ENCODE measurements at regions not wholly inside any gene's neighbourhood (a gene's known extent, or its start where the extent isn't known, plus 50 kb on each side); places are given as distances from the start of the nearest gene placed in this dataset.
"Not testable (repeated sequence)": the region's sequence is repeated elsewhere in the genome, so short reads cannot be mapped to it uniquely, and the experiment has no call there.

DNA sequence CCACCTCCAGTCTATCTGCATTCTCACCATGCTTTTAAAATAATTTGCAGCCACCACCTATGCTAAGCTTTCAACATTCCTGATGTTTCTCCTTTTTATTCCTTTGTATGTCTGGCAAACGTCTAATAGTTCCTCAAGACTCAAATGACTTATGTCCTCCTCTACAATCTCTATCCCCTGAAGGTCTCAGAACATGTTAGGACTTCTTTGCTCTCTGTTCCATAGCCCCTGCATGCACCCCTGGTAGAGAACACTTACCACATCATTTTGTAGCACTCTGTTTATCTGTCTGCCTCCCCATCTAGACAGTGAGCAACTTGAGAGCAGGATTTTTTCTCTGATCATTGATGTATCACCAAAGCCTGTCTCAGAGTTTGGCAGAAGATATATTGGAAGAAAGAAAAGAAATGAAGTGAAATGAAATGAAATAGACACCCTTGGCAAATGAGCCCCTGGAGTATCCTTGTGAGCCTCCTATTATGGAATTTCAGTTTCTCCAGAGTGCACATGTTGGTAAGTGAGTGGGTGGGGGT, 1231.2 kb upstream of the FLRT2 start:
- DNase-seq (ENCODE audit: low read depth in 2 of 3, low spot score in 1 of 3): no peak

DNA sequence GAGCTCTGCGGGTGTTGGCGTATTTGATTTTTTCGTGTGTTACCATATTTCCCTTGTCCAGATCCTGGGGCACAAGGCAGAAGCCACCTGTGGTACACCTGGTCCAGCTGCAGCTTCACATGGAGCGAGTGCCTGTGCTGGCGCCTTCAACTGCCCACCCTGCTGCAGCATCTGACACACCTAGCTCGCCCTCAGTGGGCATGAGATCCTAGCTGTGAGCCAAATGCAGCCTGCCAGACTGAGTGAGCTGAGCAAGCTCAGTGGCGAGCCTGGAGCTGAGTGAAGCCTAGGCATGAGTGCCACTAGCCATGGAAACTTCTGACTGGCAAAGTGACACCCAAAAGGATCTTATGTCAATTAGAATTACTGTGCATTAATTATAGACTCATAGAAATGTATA, 1226.8 kb upstream of the FLRT2 start:
- no peak for DNase-seq (ENCODE audit: low read depth in 2 of 3, low spot score in 1 of 3)

DNA sequence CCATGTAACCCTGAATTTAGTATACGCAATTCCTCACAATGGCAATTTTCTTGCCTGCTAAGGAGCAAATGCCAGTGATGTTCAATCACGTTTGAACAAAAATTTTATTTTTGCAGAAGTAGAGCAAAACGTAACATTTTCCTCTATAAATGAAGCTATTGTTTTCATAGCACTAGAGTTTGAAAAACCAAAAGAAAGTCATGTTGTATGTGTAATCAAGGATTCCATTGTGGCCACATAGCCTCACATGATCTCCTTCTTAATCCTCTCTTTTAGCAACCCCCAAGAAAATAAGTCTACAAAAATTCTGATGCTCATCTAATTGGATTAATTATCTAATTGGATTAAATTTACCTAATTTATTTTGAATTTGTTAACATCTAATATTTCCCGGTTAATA, 1217.4 kb upstream of the FLRT2 start:
- no peak for DNase-seq (ENCODE audit: low read depth in 2 of 3, low spot score in 1 of 3)

DNA sequence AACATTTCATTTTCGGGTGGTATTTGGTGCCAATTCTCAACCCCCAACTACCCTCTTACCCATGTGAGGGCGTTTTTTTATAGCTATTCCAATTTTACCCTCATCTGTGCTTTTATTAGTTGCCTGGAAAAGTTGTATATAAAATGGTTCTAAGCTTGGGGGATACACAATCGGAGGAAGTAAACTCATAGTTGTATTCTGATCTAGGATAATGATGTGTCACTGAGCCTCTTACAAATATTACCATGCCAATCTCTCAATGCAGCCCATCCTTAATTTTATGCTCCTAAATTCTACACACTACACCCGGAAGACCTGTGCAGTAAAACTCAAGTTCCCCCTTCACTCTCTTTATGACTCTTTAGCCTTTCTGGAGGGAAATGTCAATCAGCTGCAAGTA, 1206.5 kb upstream of the FLRT2 start:
- no peak for DNase-seq (ENCODE audit: low read depth in 2 of 3, low spot score in 1 of 3)

GRCh38 chr14:84323978-84324377, 1206.0 kb upstream of the FLRT2 start:
- no peak for DNase-seq (ENCODE audit: low read depth in 2 of 3, low spot score in 1 of 3)

- DNase-seq (ENCODE audit: low read depth in 2 of 3, low spot score in 1 of 3): no peak
Measured at GRCh38 chr14:84336433-84336832, 1193.5 kb upstream of the FLRT2 start.

- no peak for DNase-seq (ENCODE audit: low read depth in 2 of 3, low spot score in 1 of 3)
Measured at GRCh38 chr14:84340938-84341337, 1189.0 kb upstream of the FLRT2 start.

DNA sequence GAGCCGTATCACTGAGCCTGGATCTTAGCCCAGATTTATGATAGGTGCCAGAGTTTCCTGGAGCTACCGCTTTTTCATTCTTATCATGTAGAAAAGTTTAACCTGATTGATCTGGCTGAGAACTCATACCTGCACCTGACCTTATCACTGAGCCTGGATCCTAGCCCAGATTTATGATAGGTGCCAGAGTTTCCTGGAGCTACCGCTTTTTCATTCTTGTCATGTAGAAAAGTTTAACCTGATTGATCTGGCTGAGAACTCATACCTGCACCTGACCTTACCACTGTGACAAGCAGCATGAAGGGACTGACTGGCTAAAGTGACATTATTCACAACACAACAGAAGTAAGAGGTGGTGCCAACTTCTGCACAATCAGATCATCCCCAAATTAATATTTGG, 1188.1 kb upstream of the FLRT2 start:
- DNase-seq (ENCODE audit: low read depth in 2 of 3, low spot score in 1 of 3): not testable (repeated sequence)

GRCh38 chr14:84343656-84344055, 1186.3 kb upstream of the FLRT2 start:
- DNase-seq (ENCODE audit: low read depth in 2 of 3, low spot score in 1 of 3): no peak

DNA sequence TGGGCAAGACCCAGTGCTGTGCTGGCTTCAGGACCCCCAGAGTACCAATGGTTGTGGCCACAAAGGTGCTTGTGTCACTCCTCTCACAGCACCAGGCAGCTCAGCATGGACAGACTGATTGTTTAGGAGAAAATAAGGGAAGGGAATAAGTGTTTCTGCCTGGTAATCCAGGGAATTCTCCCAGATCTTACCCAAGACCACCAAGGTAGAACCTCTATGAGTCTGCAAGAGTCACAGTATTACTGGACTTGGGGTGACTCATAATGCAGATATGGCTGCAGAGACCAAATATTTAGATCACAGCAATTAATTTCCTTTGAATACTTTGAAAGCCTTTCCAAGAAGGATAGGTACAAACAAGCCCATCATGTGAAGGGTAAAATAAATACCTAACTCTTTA, 1178.3 kb upstream of the FLRT2 start:
- DNase-seq (ENCODE audit: low read depth in 2 of 3, low spot score in 1 of 3): no peak

DNA sequence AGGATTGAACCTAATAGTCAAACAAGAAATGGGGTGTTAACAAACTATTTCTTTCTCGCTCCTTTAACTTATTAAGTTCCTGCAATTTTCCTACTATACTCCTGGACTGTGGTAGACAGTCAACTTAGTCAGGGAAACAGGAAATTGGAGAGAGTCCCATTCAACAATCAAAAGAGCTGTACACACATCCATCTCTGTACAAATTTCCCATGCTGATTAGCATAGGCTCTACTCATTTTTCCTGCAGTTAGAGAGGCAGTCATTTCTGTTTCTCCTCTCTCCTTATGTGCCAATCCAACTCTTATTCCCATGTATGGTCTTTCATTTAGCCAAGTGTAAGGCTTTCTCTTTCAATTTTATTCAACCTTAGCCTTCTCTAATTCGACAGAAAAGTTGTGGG, 1168.5 kb upstream of the FLRT2 start:
- DNase-seq (ENCODE audit: low read depth in 2 of 3, low spot score in 1 of 3): no peak

DNA sequence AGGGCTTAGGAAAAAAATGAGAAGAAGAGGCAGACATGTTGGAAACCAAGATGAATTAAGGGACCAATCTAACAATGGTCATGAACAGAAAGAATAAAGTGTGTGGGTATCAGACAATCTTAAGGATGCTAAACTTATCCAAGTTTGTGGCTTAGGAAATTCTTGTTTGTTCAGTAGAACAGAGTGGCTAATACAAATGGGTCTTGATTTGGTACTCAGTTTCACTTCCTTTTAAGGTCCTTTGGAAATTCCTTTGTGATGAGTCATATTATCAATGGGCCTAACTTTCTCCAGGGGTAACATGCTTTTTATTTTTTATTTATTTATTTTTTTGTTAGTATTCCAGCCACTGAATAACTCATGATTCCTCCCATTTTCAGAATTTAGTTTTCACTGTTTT, 1154.7 kb upstream of the FLRT2 start:
- DNase-seq (ENCODE audit: low read depth in 2 of 3, low spot score in 1 of 3): no peak

GRCh38 chr14:84390010-84390409, 1139.9 kb upstream of the FLRT2 start:
- no peak for DNase-seq (ENCODE audit: low read depth in 2 of 3, low spot score in 1 of 3)

GRCh38 chr14:84397631-84398030, 1132.3 kb upstream of the FLRT2 start:
- DNase-seq (ENCODE audit: low read depth in 2 of 3, low spot score in 1 of 3): no peak

DNA sequence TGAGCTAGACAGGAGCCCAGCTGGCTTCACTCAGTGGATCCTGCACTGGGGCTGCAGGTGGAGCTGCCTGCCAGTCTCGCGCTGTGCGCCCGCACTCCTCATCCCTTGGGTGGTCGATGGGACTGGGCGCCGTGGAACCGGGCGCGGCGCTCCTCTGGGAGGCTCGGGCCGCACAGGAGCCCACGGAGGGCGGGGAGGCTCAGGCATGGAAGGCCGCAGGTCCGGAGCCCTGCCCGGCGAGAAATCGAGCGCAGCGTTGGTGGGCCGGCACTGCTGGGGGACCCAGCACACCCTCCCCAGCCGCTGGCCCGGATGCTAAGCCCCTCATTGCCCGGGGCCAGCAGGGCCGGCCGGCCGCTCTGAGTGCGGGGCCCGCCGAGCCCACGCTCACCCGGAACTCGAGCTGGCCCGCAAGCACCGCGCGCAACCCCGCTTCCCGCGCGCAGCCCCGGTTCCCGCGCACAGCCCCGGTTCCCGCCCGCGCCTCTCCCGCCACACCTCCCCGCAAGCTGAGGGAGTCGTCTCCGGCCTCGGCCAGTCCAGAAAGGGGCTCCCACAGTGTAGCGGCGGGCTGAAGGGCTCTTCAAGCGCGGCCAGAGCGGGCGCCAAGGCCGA, 1130.5 kb upstream of the FLRT2 start:
- no peak for DNase-seq (ENCODE audit: low read depth in 2 of 3, low spot score in 1 of 3)

GRCh38 chr14:84401631-84402030, 1128.3 kb upstream of the FLRT2 start:
- DNase-seq (ENCODE audit: low read depth in 2 of 3, low spot score in 1 of 3): no peak

GRCh38 chr14:84403585-84403984, 1126.4 kb upstream of the FLRT2 start:
- no peak for DNase-seq (ENCODE audit: low read depth in 2 of 3, low spot score in 1 of 3)

- no peak for DNase-seq (ENCODE audit: low read depth in 2 of 3, low spot score in 1 of 3)
Measured at GRCh38 chr14:84404246-84404645, 1125.7 kb upstream of the FLRT2 start.

DNA sequence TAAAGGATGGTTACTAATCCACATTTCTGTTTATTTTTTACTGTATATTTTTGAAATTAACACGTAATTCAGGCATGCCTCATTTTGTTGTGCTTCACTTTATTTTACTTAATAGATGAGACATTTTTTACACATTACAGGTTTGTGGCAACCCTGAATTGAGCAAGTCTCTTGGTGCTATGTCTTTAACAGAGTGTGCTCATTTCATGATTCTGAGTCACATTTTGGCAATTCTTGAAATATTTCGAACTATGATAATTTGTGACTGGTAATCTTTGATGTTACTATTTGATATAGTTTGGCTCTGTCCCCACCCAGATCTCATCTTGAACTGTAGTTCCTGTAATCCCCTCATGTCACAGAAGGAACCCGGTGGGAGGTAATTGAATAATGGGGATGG, 1120.5 kb upstream of the FLRT2 start:
- no peak for DNase-seq (ENCODE audit: low read depth in 2 of 3, low spot score in 1 of 3)

DNA sequence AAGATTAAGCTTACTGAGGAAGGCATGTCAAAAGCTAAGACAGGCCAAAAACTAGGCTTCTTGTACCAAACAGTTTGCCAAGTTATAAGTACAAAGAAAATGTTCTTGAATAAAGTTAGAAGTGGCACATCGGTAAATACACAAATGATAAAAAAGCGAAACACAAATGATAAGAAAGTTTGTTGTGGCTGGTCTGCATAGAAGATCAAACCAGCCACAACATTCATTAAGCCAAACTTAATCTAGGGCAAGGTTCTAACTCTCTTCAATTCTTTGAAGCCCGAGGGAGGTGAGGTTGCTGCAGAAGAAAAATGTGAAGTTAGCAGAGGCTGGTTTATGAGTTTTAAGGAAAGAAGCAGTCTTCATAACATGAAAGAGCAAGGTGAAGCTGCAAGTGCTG, 1119.6 kb upstream of the FLRT2 start:
- no peak for DNase-seq (ENCODE audit: low read depth in 2 of 3, low spot score in 1 of 3)

DNA sequence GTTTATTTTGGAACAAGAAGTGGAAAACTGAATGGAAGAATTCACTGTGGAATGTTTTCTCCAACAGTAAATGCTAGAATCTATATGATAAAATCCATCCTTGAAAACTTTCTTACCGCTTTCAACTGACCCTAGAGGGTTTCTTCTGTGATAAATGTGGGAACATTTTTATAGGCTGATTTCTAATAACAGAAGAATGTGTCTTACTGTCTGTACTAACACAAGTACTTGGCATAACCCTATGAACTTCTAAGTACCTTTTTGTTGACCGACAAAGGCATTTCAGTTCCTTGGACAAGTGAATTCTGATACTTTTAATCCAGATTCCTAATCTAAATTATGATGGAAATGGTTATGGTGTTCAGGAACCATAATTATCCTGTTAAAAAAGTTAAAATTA, 1109.7 kb upstream of the FLRT2 start:
- no peak for DNase-seq (ENCODE audit: low read depth in 2 of 3, low spot score in 1 of 3)

DNA sequence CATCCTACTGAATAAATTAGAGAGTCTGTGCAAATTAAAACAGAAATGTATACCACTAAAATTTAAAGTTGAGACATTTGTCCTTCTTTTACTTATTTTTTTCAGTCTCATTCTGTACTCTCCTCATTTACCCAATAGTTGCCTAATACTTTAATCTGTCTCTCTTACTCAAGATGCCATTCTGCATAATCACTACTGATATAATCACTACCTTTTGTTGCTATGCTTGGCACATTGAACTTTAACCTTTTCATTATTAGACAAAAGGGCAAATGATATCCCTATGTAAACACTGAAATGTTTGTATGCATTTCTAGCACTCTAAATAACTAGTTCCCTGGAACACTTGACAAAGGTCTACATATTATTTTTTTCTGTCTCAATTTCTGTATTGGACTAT, 1108.3 kb upstream of the FLRT2 start:
- DNase-seq (ENCODE audit: low read depth in 2 of 3, low spot score in 1 of 3): no peak

GRCh38 chr14:84425968-84426367, 1104.0 kb upstream of the FLRT2 start:
- DNase-seq (ENCODE audit: low read depth in 2 of 3, low spot score in 1 of 3): no peak

GRCh38 chr14:84432676-84433075, 1097.3 kb upstream of the FLRT2 start:
- DNase-seq (ENCODE audit: low read depth in 2 of 3, low spot score in 1 of 3): no peak
